ENCODE measurements at regions not wholly inside any gene's neighbourhood (a gene's known extent, or its start where the extent isn't known, plus 50 kb on each side); places are given as distances from the start of the nearest gene placed in this dataset.
"Not testable (repeated sequence)": the region's sequence is repeated elsewhere in the genome, so short reads cannot be mapped to it uniquely, and the experiment has no call there.

DNA sequence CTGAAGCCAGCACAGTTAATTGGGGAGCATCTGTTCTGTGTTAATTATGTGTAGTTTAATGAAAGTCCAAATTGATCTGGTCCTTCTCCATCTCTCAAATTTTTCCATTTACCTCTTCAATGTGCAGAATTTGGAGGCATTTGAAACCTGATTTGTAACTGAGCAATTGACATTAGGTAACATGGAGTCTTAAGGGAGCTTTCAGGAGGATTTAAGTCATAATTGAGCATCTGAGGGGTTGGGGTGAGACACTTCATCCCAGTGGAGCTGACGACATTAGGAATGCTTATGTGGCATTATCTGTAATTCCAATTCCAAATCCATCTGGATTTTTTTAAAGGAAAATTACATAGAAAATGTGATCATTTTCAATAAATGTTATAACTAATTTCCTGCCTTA lies 1015.9 kb downstream of the TLE1 start:
- DNase-seq (ENCODE audit: low spot score): no peak
- intact Hi-C loops (cut with DNase I): no loop called here

- intact Hi-C loops (cut with DNase I): no loop called here
- DNase-seq (ENCODE audit: low spot score): no peak
Measured at GRCh38 chr9:80665479-80665878, 1023.9 kb downstream of the TLE1 start.

DNA sequence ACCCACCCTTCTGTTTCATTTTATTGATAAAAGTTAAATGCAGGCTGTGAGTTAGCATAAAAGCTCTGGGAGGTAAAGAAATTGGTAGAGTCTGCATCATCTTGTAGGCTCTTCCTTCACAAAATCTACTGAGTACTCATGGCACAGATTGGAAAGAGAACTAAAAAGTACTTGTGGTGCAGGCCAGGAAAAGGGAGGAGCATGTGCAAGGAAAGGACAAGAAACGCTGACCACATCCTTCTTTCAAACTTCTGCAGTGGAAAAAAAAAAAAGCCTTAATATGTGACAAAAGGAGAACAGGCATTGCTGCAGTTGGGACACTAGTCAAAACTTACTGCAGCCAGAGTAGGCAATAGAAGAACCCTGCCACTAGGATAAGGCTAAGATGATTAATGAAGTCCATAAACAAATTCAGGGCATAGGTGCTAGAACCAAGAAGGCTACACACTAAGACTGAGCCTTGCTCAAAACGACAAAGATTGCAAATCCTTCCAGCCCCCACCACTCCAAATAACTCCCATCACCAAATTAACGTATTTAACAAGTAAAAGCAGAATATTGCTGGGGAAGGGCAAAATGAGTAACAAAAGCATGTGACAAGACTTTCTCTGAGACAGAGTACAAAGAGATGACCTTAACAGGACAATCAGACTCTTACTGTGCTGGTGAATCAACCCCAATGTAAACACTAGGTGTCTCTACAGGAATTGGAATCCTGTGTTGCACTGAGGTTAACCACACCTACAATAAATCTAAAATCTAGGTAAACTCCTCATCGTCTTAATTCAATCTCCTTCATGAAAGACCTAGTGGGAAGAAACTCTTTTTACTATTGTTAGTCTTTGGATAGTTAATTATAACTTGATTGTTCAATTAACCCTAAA lies 1024.8 kb downstream of the TLE1 start:
- intact Hi-C loops (cut with DNase I): no loop called here

DNA sequence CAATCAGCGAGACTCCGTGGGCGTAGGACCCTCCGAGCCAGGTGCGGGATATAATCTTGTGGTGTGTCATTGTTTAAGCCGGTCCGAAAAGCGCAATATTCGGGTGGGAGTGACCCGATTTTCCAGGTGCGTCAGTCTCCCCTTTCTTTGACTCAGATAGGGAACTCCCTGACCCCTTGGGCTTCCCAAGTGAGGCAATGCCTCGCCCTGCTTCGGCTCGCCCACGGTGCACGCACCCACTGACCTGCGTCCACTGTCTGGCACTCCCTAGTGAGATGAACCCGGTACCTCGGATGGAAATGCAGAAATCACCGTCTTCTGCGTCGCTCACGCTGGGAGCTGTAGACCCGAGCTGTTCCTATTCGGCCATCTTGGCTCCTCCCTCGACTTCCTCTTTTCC lies 1029.6 kb downstream of the TLE1 start:
- DNase-seq (ENCODE audit: low spot score); intact Hi-C loops (cut with DNase I): not testable (repeated sequence)

More for the DNA sequence above, 1024.8 kb downstream of the TLE1 start:
- no peak for DNase-seq (ENCODE audit: low spot score)

DNA sequence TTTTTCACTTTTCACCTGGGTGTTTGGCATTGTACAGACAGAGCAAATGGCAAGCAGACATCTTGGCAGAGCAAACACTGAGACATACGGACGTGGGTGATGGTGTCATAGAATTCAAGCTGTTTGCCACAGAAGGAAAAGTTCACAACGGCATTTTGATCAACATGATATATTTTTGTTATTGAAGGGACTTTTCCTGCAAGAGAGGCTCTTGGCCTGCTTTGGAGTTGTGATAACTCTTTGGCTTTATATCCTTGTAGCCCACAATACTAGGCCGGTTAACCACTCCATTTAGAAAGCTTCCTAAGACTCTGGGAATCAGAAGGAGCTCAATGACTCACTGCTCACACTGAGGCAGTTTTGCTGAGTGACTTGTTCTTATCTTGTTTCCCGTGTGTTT lies 1038.3 kb downstream of the TLE1 start:
- intact Hi-C loops (cut with DNase I): no loop called here
- DNase-seq (ENCODE audit: low spot score): no peak

DNA sequence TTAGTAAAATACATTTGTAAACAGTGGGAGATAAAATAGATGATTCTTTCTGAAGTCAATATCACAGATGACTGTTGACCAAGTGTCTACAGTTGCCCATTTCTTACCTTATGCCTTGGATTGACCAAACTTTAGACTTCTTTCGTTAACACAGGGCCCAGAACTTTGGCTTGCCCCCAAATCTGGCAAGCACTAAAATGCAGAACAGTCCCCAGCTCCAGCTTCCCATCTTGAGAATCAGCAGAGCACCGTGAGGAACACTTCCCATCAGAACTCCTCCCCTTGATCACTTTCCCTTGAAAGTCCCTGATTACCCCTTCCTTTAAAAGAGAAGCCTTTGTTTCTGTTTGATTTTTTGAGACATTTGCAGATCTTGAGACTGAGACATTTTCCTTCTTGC lies 1039.9 kb downstream of the TLE1 start:
- DNase-seq (ENCODE audit: low spot score): no peak
- intact Hi-C loops (cut with DNase I): no loop called here

- no peak for DNase-seq (ENCODE audit: low spot score)
- intact Hi-C loops (cut with DNase I): no loop called here
Measured at GRCh38 chr9:80649001-80649420, 1040.3 kb downstream of the TLE1 start.

GRCh38 chr9:80648336-80648735 lies 1041.0 kb downstream of the TLE1 start:
- DNase-seq (ENCODE audit: low spot score): no peak
- intact Hi-C loops (cut with DNase I): no loop called here

DNA sequence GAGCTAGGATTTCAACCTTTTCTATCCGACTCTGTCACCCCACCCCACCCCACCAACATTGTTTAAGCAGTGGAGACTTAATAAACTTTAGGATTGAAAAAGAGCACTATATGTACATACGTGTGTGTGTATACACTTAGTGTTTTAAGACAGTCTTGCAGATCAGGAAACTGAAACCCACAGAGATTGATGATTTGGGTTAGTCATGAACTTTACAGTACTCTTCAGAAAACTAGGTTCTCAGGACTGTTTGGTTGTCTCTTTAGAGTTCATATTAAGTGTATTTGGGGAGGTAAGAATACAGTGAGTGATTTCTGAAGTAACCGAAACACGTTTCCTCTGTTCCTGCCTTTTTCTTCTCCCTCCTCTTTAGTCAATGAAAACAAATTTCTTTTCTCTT lies 1043.1 kb downstream of the TLE1 start:
- no peak for DNase-seq (ENCODE audit: low spot score)
- intact Hi-C loops (cut with DNase I): no loop called here

GRCh38 chr9:80644044-80644443 lies 1045.3 kb downstream of the TLE1 start:
- intact Hi-C loops (cut with DNase I): no loop called here
- DNase-seq (ENCODE audit: low spot score): no peak

GRCh38 chr9:80635065-80635464 lies 1054.3 kb downstream of the TLE1 start:
- DNase-seq (ENCODE audit: low spot score): no peak
- intact Hi-C loops (cut with DNase I): no loop called here

DNA sequence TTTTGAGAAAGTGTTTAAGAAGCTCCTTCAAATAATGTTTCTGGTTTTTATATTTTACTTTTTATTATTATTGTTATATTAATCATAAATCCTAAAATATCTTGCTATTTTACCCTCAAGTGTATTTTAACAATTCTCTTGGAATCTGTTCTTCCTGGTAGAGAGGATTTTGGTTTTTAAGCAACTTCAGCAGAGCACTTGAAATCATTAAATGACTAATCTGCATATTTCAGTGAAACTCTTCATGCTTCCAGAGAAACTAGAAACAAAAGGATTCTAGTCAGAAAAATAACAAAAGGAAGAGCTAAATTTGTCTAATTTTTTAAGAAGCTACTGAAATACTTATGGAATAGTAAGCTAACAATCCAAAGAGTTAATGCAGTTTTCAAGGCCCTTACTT lies 1057.3 kb downstream of the TLE1 start:
- no peak for DNase-seq (ENCODE audit: low spot score)
- intact Hi-C loops (cut with DNase I): no loop called here

GRCh38 chr9:80622508-80622907 lies 1050.7 kb downstream of the TLE4 start:
- intact Hi-C loops (cut with DNase I): no loop called here
- DNase-seq (ENCODE audit: low spot score): no peak

DNA sequence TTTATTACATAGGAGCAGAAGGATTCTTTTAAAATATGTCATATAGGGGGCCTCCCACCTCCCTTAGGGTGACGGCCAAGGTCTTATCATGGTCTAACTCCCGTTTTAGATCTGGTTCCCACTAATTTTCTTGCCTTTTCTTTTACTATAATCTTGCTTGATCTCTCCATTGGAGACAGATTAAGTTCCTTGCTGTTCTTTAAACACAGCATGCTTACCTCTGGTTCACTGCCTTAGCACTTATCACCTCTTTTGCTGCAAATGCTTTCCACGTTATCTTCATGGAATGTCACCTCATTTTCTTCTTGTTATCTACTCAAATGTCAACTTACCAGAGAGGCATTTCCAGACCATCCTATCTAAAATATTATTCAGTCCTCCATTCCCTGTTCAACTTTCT lies 1047.6 kb downstream of the TLE4 start:
- no peak for DNase-seq (ENCODE audit: low spot score)
- intact Hi-C loops (cut with DNase I): no loop called here

DNA sequence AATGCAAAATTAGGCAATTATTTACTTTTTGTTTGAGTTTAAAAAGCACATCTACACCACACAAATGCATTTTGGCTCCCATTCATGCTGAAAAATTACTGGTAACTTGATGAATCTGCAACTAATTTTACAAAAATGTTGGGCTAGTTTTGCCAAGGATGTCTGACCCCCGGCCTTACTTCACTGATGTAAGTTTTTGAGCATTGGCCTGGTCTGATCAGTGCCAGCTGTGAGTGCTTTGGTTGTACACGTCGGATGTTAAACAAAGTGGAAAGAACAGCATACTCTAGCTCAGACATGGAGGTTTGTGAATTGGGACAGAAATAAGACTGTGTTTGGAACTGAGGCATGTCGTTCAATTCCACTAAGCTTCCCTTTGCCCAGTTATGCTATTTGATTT lies 1044.2 kb downstream of the TLE4 start:
- DNase-seq (ENCODE audit: low spot score): no peak
- intact Hi-C loops (cut with DNase I): no loop called here

GRCh38 chr9:80605793-80606192 lies 1034.0 kb downstream of the TLE4 start:
- DNase-seq (ENCODE audit: low spot score): no peak
- intact Hi-C loops (cut with DNase I): no loop called here

DNA sequence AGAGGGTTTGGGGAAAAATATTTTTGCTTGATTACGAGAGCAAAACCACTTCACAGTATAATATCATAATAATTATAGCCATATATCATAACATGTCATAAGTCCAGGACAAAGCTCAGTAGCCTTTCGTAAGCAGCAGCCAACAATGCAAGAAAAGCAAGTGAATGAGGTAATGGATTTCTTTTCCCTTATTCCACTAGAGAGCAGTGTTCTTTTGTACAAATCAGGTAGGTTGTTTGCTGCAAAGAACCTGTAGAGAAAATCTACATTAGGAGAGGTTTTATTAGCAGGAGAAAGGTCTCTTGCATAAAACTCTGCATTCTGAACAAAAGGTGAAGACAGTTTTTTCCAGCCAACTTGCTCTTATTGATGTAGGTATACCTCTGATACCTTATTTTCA lies 1033.4 kb downstream of the TLE4 start:
- intact Hi-C loops (cut with DNase I): no loop called here

DNA sequence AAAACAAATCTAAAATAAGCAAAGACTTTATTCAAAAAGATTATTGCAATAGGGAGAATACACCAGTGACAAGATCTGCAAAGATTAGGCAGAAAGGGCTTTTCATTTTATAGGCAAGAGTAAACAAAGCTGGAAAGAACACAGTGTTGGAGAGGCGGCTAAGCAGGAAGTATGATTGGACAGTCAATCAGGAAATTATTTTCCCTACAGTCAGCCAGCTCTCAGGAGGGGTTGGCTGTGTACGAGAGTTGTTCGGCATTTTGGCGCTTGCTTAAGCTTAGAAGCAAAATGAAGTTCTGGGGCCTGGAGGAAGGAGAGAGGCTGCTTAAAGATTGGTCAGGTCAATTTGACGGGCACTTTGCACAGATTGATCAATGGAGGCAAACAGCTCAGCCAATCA lies 1030.5 kb downstream of the TLE4 start:
- intact Hi-C loops (cut with DNase I): no loop called here
- no peak for DNase-seq (ENCODE audit: low spot score)

More for the DNA sequence above, 1033.4 kb downstream of the TLE4 start:
- no peak for DNase-seq (ENCODE audit: low spot score)

GRCh38 chr9:80596579-80596978 lies 1024.8 kb downstream of the TLE4 start:
- DNase-seq (ENCODE audit: low spot score): no peak
- intact Hi-C loops (cut with DNase I): loop anchor here in 1 of 2 donors (2.0 kb wide), 1 partner anchor 30 kb away; no protein-coding TSS in a partner anchor

- intact Hi-C loops (cut with DNase I): no loop called here
- no peak for DNase-seq (ENCODE audit: low spot score)
Measured at GRCh38 chr9:80595192-80595591, 1023.4 kb downstream of the TLE4 start.

DNA sequence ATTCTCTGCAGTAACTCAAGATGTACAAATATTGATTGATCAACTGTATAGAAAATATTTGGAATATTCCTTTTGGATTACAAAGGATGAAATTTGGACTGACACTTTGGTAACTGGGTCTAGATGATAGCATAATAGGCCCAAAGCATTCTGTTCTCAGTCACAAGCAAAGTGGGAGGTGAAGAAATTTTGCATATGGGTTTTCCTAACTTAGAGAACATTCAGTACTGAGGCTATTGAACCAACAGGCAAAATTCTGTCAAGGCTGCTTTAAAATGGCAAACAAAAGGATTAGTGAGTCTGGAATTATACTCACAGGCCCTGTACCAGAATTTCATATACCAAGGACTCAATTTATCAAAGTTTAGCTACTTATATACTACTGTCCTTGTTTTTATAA lies 1020.6 kb downstream of the TLE4 start:
- DNase-seq (ENCODE audit: low spot score): no peak

More for the DNA sequence above, 1020.6 kb downstream of the TLE4 start:
- intact Hi-C loops (cut with DNase I): no loop called here
